ENCODE measurements at regions not wholly inside any gene's neighbourhood (a gene's known extent, or its start where the extent isn't known, plus 50 kb on each side); places are given as distances from the start of the nearest gene placed in this dataset.
"Not testable (repeated sequence)": the region's sequence is repeated elsewhere in the genome, so short reads cannot be mapped to it uniquely, and the experiment has no call there.

DNA sequence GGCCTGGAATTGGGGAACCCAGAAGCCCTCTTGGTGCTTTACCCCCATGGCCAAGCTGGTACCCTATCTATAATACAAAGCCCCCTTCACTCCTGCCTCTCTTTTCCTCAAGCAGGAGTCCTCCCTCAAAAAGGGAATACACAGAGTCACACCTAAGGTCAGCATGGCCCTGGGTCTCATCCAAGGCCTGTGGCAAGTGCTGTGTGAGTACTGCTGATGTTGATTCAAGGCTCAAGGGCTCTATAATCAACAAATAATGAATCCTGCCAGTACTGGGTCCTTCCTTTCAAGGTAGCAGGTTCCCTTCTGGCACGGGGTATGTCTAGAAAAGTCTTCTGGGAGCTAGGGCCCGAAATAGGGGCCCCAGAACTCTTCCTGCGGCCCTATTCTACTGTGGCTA lies 187.3 kb downstream of the CYB561 start:
- no peak for DNase-seq (ENCODE audit: low read depth)

DNA sequence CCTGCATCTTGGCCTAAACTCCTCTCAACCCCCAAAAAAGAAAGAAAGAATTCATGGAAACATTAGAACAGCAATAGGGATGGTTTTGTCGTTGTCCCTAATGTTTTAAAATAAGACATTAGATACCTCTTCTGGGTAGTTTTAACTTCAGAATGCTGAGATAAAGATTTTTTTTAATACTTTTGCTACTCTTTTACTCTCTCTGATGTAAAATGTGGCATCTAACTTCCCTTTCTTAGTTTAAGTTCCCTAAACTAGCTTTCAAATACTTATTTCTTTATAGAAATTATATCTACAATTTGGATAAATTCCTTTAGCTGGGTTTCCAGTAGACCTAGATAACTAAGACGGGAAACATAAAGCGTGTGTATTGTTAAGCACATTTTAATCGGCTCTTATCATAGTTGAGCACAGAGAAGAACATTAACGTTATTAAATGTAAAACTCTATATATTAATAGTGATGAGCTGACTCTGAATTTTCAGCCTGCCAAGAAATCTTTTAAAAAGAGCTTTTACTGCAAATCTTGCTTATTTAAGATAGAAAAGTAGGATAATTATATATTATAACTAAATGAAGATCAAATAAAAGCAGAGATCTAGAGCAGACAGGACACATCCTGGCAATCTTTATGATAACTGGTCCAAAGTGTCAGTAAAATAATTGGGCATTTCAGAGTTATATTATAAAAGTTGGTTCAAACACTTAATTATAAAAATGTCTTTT lies 183.2 kb downstream of the CYB561 start:
- no peak for DNase-seq (ENCODE audit: low read depth)

DNA sequence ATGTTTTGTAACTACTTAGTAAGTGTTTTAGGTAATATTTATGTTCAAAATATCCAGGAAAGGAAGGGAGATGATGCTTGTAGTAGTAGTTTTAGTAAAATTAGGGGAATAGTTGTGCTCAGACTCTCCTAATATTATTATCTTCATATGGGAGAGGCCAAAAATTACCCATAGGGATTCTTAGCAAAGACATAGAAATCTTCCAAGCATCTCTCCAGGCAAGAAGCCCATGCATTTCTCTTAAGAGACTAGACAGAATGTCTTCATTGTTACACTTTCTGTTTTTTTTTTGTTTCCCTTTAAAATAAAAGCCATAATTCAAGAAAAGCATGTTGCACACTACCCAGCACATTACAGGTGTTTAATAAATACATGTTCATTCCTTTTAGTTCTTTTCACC lies 180.6 kb downstream of the CYB561 start:
- DNase-seq (ENCODE audit: low read depth): no peak

DNA sequence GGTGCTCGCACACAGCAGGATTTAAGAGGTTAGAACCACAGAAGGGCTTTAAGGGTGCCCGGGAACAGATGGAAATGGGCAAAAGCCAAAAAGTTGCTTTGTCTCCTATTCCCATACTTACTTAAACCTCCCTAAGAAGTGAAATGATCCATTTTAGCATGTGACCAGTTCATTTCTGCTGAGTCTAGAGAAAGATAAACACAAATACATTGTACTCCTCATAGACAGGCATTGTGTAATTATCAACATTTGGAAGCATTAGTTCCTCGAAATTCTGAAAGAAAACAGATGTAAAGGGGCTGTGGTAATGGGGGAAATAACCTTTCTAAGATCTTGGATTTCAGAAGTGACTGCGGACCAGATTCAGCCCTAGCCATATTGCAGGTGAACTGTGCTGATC lies 178.3 kb downstream of the CYB561 start:
- DNase-seq (ENCODE audit: low read depth): no peak

DNA sequence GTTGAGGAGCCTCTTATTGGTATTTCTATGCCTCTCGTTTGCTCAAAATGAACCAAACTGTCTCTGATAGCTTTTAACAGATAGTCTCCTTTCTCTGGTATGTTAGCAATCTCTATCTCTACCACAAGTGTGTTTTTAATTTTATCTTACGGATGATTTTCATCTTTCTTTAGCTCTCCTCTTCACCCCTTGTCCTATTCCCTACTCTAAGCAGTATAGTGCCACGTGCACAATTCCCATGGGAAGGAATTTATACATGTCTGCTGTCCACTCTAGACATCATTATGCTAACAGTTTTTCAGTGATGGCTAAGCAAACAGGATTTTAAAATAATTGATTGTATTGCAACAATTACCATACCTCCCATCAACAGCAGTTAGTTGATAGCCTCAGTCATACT lies 177.3 kb downstream of the CYB561 start:
- no peak for DNase-seq (ENCODE audit: low read depth)

DNA sequence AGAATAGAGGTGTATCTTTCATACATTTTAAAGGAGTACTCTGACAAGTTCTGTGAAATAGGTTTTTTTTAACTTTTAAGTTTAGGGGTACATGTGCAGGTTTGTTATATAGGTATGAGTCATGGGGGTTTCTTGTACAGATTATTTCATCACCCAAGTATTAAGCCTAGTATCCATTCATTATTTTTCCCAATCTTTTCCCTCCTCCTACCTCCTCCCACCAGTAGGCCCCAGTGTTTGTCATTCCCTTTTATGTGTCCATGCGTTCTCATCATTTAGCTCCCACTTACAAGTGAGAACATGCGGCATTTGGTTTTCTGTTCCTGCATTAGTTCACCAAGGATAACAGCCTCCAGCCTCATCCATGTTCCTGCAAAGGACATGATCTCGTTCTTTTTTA lies 175.5 kb downstream of the CYB561 start:
- DNase-seq (ENCODE audit: low read depth): no peak

DNA sequence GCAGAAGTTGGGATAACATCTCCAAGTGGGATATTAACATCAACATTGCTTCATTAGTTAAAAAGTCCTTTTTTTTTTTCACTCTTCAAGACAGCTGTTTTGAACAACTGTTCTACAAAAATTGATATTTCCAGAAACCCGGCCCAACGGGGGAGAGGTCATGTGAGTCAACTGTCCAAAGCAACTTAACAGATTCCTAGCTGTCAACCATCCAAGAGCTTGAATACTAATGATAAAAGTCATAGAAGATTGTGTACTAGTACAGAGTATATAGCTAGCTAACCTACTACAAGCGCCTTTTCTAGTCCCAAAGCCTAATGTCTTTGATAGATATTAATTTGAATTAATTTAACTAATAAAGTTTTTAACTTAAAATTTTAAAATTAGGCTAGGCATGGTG lies 172.0 kb downstream of the CYB561 start:
- peak; percentile 28 for DNase-seq (ENCODE audit: low read depth)

DNA sequence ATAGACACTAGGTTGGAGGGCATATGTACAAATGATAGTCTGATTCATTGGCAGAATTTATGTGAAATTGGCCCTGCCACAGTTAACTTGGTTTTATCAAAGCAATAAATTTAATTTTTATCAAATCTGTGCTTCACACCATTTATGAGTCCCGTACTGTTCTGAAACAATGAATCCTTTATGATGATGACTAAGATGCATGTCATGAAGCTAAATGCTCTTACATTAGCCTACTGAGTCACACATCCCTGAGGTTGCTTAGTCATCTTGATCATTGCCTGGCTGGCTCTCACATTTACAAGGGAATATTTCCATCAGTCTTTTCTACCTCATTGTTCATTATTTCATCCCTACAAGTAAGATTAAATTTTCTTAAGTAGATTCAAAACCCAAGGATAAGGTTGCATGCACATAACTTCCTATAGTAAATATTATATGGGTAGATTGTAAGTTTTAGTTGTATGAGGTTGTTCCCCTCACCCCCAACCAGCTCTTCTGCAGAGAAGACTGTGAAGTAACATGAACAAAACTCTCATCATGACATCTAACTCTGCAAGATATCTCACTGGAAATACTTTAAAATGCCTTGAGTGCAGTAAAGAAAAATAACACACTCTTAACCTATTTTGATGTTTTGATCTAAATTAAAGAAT lies 170.7 kb downstream of the CYB561 start:
- peak; percentile 85 for DNase-seq (ENCODE audit: low read depth)

DNA sequence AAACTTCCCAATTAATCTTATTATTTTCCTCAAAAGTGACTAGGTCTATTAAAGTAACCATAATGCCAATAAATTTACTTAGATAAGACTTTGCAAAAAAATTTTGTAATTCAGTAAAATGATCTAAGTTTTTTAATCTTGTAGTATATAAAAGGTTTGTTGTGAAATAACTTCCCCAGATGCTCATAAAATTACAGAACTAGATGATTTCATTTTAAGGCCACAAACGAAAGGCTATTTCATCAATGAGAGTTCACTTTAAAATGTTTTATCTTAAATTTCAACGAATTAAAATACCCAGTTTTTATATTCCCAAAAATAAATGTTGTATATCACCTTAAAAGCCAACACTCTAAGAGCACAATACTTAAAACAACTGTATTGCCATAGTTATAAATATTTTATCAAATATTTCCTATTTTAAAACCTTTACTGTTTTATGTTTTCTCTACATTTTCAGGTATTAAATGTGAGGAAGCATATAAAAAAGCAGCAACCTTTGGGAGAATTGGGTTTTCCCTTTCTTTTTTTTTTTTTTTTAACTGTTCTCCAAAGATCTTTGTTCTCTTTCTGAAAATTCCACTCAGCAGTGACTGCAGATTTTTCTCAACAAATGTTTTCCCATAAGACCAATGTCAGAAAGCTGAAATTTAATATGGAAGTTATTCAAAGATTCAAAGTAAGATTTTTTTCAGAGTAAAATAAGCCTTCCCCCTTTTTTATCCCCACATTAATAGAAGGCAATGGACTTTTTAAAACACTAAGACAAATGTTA lies 169.9 kb downstream of the CYB561 start:
- DNase-seq (ENCODE audit: low read depth): peak; percentile 28

DNA sequence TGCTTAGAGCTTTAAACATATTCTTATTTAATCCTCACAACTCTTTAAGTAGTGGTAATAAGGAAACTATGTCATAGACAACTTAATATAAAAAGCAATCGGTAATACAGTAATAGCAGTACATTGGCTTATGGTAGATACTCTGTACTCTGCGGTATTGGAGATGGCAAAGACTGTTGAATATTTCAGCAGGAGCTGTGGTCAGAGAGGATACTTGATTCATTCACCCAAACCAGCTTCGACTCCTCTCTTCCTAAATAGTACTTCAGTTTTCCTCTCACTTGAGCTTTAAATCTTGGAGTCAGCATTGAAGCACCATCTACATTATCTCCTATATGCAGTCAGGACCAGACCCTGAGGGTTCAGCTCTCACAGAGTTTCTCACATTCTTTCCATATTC lies 169.3 kb downstream of the CYB561 start:
- no peak for DNase-seq (ENCODE audit: low read depth)

DNA sequence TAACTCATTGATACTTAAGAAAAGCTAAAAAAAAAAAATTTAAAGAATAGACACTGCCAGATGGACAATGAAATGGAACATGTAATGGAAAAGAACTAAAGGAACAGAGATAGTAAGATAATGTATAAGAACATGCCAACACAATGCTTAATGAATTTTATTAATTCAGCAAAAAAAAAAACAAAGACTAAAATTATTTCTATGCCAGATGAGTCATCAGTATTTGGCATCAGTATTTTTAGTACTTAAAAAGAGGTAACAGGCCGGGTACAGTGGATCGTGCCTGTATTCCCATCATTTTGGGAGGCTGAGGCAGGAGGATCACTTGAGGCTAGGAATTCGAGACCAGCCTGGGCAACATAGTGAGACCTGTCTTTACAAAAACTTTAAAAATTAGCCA lies 168.5 kb downstream of the CYB561 start:
- no peak for DNase-seq (ENCODE audit: low read depth)

DNA sequence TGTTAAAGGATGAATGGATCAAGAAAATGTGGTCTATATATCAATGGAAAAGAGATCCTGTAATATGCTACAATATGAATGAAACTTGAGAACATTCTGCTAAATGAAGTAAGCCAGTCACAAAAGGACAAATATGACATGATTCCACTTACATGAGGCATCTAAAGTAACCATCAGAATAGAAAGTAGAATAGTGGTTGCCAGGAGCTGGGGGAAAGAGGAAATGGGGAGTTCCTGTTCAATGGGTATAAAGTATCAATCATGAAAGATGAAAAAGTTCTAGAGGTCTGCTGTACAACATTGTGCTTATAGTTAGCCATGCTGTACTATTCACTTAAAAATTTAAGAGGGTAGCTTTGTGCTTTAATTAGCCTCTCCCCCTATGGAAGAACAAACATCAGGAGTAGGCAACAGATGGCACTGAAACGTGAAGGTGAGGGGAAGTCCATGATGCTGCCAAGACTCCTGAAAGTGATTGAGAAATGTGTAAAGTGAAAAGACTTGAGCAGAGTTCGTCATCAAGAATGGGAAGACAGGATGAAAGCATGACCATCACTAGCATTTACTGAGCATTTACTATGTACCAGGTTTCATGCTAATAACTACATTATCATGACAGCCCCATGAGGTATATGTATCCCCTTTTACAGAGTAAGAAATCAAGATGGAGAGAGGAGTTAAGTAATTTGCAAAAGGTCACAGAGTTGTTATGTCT lies 167.2 kb downstream of the CYB561 start:
- no peak for DNase-seq (ENCODE audit: low read depth)

DNA sequence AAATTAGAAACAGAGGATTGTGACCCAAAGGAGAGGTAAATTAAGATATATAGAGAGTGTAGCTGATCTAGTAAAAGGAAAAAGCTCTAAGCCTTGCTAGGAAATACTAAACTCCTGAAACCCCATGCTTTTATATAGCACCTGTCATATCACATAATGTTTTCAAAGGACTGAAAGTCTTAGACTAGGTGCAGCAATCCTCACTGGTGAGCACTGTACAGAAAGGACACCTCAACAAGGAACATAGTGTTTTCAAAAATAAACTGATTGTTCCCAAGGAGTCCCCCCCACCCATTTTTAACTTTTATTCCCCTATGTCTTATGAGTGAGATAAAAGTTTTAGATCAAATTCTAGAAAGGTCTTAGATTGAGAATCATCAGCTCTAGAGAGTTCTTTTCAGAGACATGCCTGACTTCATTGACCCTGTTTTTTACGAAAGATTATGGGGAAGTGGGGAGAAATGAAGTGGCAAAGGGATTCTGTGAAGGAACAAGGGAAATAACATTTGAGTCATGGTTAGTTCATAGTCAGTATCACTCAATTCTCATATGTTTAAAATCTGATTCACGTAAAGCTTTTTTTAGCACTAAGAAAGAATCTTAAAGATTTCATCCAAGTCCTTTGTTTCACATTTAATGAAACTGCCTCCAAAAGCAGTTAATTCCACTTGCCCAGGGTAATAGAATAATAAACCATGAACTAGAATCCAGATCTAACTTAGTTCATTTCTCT lies 166.4 kb downstream of the CYB561 start:
- peak; percentile 21 for DNase-seq (ENCODE audit: low read depth)

DNA sequence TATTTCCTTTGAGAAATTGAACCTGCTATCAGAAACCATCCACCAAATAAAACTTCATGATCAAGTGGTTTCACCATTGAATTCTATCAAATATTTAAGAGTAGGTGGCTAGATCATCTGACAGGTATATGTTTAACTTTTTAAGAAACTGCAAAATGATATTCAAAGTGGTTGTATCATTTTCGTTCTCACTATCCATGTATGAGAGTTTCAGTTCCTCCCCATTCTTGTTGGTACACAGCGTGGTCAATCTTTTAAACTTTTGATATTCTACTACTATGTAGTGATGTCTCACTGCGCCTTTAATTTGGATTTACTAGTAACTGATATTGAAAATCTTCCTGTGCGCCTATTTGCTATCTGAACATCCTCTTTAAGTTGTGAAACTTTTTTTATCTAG lies 163.7 kb downstream of the CYB561 start:
- DNase-seq (ENCODE audit: low read depth): no peak

DNA sequence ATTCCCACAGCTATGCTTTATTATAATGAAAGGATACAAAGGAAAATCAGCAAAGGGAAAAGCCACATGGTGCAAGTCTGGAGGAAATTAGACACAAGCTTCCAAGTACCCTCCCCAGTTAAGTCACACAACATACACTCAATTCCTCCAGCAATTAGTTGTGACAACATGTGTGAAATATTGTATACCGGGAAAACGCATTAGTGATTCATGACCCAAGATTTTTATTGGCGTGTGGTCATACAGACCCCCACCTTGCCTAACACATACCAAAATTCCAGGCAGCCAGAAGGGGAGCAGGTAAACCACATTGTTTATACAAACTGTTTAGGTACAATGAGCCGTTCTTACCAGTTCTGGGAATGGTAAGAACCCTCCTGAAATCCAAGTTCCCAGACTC lies 160.6 kb downstream of the CYB561 start:
- no peak for DNase-seq (ENCODE audit: low read depth)

DNA sequence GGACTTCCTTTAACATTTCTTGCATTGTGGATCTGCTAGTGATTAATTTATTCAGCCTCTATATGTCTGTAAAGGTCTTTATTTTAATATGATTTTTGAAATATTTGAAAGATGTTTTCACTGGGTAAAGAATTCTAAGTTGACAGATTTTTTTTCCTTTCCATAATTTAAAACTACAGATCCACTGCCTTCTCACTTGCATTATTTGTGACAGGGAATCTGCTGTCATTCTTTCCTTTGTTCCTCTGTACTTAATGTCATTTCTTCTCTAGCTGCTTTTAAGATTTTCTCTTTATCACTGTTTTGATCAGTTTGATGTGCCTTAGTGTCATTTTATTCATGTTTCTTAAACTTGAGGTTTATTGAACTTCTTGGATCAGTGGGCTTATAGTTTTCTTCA lies 159.9 kb downstream of the CYB561 start:
- DNase-seq (ENCODE audit: low read depth): no peak

DNA sequence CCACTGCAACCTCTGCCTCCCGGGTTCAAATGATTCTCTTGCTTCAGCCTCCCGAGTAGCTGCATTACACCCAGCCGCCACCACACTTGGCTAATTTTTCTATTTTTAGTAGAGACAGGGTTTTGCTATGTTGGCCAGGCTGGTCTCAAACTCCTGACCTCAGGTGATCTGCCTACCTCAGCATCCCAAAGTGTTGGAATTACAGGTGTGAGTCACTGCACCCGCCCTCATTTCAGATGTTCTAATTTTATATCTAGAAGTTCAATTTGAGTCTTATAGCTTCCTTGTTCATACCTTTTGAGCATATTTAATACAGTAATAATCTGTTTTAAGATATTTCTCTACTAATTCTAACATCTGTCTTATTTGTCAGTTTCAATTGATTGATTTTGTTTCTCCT lies 159.1 kb downstream of the CYB561 start:
- DNase-seq (ENCODE audit: low read depth): not testable (repeated sequence)

DNA sequence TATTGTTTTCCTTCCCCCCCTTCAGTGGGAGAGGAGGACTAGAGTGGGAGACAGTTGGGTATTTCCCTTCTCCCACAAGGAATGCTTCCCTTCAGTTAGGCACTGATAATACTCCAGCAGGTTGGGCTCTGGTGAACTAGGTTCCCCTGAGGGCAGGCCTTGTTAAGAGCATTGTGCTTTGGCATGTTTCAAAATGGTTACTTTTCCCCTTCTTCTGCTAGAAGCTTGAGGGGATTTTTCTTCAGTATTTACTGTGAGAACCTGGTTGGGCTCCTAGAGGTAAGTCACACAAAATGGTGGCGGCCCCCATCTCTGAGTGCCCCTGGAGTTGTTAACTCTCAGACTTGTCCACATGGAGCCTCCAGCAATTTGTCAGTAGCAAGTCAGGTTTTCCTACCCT lies 156.2 kb downstream of the CYB561 start:
- DNase-seq (ENCODE audit: low read depth): no peak

DNA sequence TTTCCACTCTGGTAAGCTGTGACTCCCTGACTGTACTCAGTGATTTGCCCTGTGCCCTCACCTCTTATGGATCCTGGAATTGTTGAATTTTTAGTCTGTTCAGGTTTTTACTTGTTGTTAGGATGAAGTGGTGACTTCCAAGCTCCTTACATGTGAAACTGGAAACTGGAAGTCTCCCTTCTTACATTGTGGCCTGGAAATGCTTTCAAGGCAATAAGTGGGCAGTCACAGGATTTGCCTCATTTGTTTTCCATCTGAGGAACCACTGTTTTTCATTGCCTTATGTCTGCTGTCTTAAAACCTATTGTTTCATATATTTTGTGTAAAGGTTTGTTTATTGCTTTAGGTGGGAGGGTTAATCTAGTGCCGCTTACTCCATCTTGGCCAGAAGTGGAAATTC lies 155.8 kb downstream of the CYB561 start:
- no peak for DNase-seq (ENCODE audit: low read depth)

DNA sequence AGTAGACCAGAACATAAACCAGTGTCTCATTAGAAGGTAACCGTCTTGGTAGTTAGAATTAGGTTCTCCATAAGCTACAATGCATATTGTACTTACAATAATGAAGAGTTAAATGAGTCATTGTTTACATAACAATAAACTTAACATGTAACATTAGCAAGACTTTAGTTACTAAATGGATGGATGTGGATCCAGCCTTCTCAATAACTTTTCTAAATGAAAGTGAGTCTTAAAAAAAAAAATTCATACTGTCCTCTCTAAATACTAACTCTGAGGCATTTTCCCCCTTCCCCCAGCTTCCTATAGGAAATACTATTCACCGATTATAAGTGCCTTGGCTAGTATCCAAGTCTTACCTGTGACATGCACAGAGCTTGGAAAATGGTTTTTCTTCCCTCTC lies 155.3 kb downstream of the CYB561 start:
- no peak for DNase-seq (ENCODE audit: low read depth)

DNA sequence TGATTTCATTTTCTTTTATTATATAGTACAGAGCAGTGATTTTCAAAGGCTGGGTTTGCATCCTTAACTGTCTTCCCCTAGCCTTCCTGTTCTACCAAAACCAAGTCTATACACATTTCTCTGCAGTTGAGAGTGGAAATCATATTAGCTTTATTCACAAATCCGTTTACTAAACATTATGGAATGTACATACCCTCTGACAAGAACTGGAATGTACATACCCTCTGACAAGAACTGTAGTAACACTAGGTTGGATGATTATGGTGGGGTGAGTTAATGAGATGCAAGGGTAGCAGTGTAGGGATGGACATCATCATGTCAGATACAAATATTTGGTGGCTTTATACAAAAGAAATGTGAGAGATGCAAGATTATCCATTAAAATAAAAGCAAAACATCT lies 154.8 kb downstream of the CYB561 start:
- no peak for DNase-seq (ENCODE audit: low read depth)

DNA sequence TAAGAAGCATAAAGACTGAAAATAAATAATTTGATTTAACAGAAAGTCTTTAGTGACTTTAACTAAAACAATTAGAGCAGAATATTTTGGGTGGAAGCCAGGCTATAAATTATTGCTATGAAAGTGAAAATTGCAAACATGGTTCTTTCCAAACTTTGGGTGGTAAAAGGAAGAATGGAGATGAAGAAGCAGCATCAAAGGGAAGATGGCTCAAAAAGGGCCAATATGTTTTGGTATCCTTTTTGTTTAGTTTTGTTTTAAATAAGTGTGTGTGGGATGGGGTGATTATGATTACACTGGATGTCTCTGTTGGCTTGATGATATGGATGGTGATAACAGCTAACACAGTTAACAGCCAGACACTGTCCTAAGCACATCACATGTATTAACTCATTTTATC lies 153.7 kb downstream of the CYB561 start:
- DNase-seq (ENCODE audit: low read depth): no peak
